ENCODE measurements at regions not wholly inside any gene's neighbourhood (a gene's known extent, or its start where the extent isn't known, plus 50 kb on each side); places are given as distances from the start of the nearest gene placed in this dataset.

GRCh38 chr21:28439251-28439650 lies 553.4 kb downstream of the LTN1 start:
- Histone ChIP-seq H3K79me2 (ENCODE audit: insufficient read depth, low read length) (no peaks in the 10 kb centered on the region), H3K9ac (ENCODE audit: low read depth, low read length, poor library complexity, severe bottlenecking) (no peak overlapping the region), H3K4me2 (ENCODE audit: low read depth, low read length, poor library complexity, severe bottlenecking) (no peak overlapping the region), H3K36me3 (ENCODE audit: insufficient read depth, low read length) (no peaks in the 10 kb centered on the region), H3F3A (ENCODE audit: low read depth) (no peaks in the 10 kb centered on the region), H3K9me2 (replicated peaks; ENCODE audit: low read depth, low read length) (no peaks in the 10 kb centered on the region), H3K4me1 (ENCODE audit: insufficient read depth, low read length, poor library complexity, severe bottlenecking) (no peaks in the 10 kb centered on the region), H3K4me3 (ENCODE audit: low read length, poor library complexity, severe bottlenecking) (no peak overlapping the region), H3K27me3 (ENCODE audit: insufficient read depth, low read length, poor library complexity, severe bottlenecking) (no peaks in the 10 kb centered on the region), H2AFZ (ENCODE audit: low read length) (no peak overlapping the region), H3K9me3 (ENCODE audit: insufficient read depth, low read depth, low read length) (0 out of 2 replicates have a peak, but pooled peaks cover 4% of the 10 kb centered on the region), H4K20me1 (ENCODE audit: insufficient read depth, low read length, poor library complexity, severe bottlenecking) (no peaks in the 10 kb centered on the region)
- TF ChIP-seq CTCF (conservative IDR thresholded peaks at IDR 0.05; ENCODE audit: low read length), result no peak
- TF ChIP-seq EZH2phosphoT487 (IDR thresholded peaks at IDR 0.05; ENCODE audit: borderline replicate concordance), result no peak

GRCh38 chr21:28437061-28437460 lies 555.6 kb downstream of the LTN1 start:
- H3F3A ChIP-seq (ENCODE audit: low read depth), result no peaks in the 10 kb centered on the region
- H3K36me3 ChIP-seq (ENCODE audit: insufficient read depth, low read length), result no peaks in the 10 kb centered on the region
- no peak overlapping the region for H3K9ac ChIP-seq (ENCODE audit: low read depth, low read length, poor library complexity, severe bottlenecking)
- no peak for TF ChIP-seq CTCF (conservative IDR thresholded peaks at IDR 0.05; ENCODE audit: low read length)
- TF ChIP-seq EZH2phosphoT487 (IDR thresholded peaks at IDR 0.05; ENCODE audit: borderline replicate concordance), result no peak
- no peaks in the 10 kb centered on the region for H4K20me1 ChIP-seq (ENCODE audit: insufficient read depth, low read length, poor library complexity, severe bottlenecking)
- H3K9me2 ChIP-seq (replicated peaks; ENCODE audit: low read depth, low read length), result no peaks in the 10 kb centered on the region
- H3K4me2 ChIP-seq (ENCODE audit: low read depth, low read length, poor library complexity, severe bottlenecking), result no peak overlapping the region
- H3K4me3 ChIP-seq (ENCODE audit: low read length, poor library complexity, severe bottlenecking), result no peak overlapping the region
- H3K79me2 ChIP-seq (ENCODE audit: insufficient read depth, low read length), result no peaks in the 10 kb centered on the region
- H3K27me3 ChIP-seq (ENCODE audit: insufficient read depth, low read length, poor library complexity, severe bottlenecking), result no peaks in the 10 kb centered on the region
- no peaks in the 10 kb centered on the region for H3K4me1 ChIP-seq (ENCODE audit: insufficient read depth, low read length, poor library complexity, severe bottlenecking)
- no peak overlapping the region for H2AFZ ChIP-seq (ENCODE audit: low read length)
- 0 out of 2 replicates have a peak, but pooled peaks cover 4% of the 10 kb centered on the region for H3K9me3 ChIP-seq (ENCODE audit: insufficient read depth, low read depth, low read length)

DNA sequence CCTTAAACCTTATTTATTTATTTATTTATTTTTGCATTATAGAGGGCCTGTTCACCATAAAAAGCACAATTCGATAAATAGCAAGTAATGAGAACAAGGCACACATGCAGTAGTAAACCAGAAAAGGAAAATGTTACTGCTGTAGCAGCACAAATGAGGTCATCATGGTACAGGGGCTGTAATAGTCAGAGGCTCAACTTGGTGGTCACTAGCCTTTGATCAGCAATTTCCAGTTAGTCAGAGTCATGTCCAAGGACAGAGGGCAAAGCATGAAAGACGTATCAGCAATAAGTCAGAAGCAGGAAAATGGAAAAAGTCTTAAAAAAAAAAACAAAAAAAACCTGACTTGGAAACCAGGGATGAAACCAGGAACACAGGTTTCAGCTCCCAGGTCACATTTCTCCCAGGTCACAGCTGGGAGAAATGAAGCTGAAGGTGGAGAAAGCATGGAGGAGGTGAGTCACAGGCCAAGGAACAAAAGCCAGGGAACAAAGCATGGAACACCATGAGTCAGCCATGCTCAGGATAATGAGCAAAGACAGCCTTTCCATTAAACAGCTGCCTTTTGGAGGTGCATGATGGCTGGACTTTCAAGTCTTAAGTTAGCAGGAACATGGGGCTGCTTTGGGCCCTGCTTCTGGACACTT lies 556.3 kb downstream of the LTN1 start:
- no peak overlapping the region for H2AFZ ChIP-seq (ENCODE audit: low read length)
- TF ChIP-seq CTCF (conservative IDR thresholded peaks at IDR 0.05; ENCODE audit: low read length) (no peak), EZH2phosphoT487 (IDR thresholded peaks at IDR 0.05; ENCODE audit: borderline replicate concordance) (no peak)
- no peaks in the 10 kb centered on the region for H3K4me1 ChIP-seq (ENCODE audit: insufficient read depth, low read length, poor library complexity, severe bottlenecking)
- H4K20me1 ChIP-seq (ENCODE audit: insufficient read depth, low read length, poor library complexity, severe bottlenecking), result no peaks in the 10 kb centered on the region
- H3K4me2 ChIP-seq (ENCODE audit: low read depth, low read length, poor library complexity, severe bottlenecking), result no peak overlapping the region
- H3K9me2 ChIP-seq (replicated peaks; ENCODE audit: low read depth, low read length), result no peaks in the 10 kb centered on the region
- no peak overlapping the region for H3K9ac ChIP-seq (ENCODE audit: low read depth, low read length, poor library complexity, severe bottlenecking)
- no peaks in the 10 kb centered on the region for H3K36me3 ChIP-seq (ENCODE audit: insufficient read depth, low read length)
- no peaks in the 10 kb centered on the region for H3K27me3 ChIP-seq (ENCODE audit: insufficient read depth, low read length, poor library complexity, severe bottlenecking)
- no peaks in the 10 kb centered on the region for H3K79me2 ChIP-seq (ENCODE audit: insufficient read depth, low read length)
- no peaks in the 10 kb centered on the region for H3F3A ChIP-seq (ENCODE audit: low read depth)
- H3K4me3 ChIP-seq (ENCODE audit: low read length, poor library complexity, severe bottlenecking), result no peak overlapping the region
- H3K9me3 ChIP-seq (ENCODE audit: insufficient read depth, low read depth, low read length), result 0 out of 2 replicates have a peak, but pooled peaks cover 4% of the 10 kb centered on the region

Measured in Loucy (cell line).